Upper lobe of right lung (tissue), 1 donor: ENCODE measurements at regions not wholly inside any gene's neighbourhood (a gene's known extent, or its start where the extent isn't known, plus 50 kb on each side); places are given as distances from the start of the nearest gene placed in this dataset.

ENCODE experiments used
- ATAC-seq: fragments of 200-7000 bp; cut with Tn5 transposase; one replicate; pipeline ENCODE4 v1.9.1; 2020; ENCODE audit warnings: mild to moderate bottlenecking, moderate library complexity
- DNase-seq: peaks from one replicate; pipeline ENCODE4 v3.0.0-alpha.2; 2020
- H3K27ac ChIP-seq: fragments of 200-600 bp; one replicate; pipeline ENCODE4 v1.8.0; 2022
- H3K27me3 ChIP-seq: fragments of 200-600 bp; one replicate; pipeline ENCODE4 v1.8.0; 2022; ENCODE audit warnings: mild to moderate bottlenecking
- H3K36me3 ChIP-seq: fragments of 200-600 bp; one replicate; pipeline ENCODE4 v1.8.0; 2022
- H3K4me1 ChIP-seq: fragments of 200-600 bp; one replicate; pipeline ENCODE4 v1.8.0; 2022
- H3K4me3 ChIP-seq: fragments of 200-600 bp; one replicate; pipeline ENCODE4 v1.8.0; 2022; ENCODE audit warnings: mild to moderate bottlenecking
- H3K9me3 ChIP-seq: fragments of 200-600 bp; one replicate; pipeline ENCODE4 v1.8.0; 2022
- intact Hi-C: fragments of 100-400 bp; cut with DNase I; formaldehyde crosslinking; loops from one replicate; pipeline ENCODE4 v1.11.0; 2022
- TF ChIP-seq, protein P1 (sequence below): fragments of 200-600 bp; IDR thresholded peaks from one replicate; pipeline ENCODE4 v1.8.0; 2022; ENCODE audit warnings: antibody characterized with exemption
- donor health status: DM: no; HTN: yes; CAD: no; lungs with severe emphysema.

DNA sequence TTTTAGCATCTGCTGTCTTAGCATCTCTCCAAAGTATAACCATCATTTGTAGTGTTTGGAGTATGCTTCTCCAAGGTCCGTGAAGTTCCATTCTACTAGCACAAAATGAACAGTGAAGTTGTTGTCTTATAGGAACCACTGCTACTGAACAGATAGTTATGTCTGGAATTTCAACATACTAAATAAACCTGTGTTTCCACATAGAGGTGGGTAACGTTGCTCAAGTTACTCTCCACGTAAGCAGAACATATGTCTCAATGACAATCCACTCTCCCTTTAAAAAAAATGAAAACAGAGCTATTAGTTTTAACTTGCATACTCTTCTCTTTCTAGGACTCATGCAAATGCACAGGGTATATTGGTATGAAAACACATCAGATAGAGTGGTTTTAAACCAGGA, 184.3 kb upstream of the TRPC4 start:
- DNase-seq (no peak), ATAC-seq (no peak)
- TF ChIP-seq, protein P1, sequence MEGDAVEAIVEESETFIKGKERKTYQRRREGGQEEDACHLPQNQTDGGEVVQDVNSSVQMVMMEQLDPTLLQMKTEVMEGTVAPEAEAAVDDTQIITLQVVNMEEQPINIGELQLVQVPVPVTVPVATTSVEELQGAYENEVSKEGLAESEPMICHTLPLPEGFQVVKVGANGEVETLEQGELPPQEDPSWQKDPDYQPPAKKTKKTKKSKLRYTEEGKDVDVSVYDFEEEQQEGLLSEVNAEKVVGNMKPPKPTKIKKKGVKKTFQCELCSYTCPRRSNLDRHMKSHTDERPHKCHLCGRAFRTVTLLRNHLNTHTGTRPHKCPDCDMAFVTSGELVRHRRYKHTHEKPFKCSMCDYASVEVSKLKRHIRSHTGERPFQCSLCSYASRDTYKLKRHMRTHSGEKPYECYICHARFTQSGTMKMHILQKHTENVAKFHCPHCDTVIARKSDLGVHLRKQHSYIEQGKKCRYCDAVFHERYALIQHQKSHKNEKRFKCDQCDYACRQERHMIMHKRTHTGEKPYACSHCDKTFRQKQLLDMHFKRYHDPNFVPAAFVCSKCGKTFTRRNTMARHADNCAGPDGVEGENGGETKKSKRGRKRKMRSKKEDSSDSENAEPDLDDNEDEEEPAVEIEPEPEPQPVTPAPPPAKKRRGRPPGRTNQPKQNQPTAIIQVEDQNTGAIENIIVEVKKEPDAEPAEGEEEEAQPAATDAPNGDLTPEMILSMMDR = no peak
- intact Hi-C loops = no loop called here
- Histone ChIP-seq H3K27ac (no peak overlapping the region), H3K36me3 (no peaks in the 10 kb centered on the region), H3K4me1 (no peaks in the 10 kb centered on the region), H3K27me3 (no peaks in the 10 kb centered on the region), H3K4me3 (no peak overlapping the region), H3K9me3 (no peaks in the 10 kb centered on the region)

DNA sequence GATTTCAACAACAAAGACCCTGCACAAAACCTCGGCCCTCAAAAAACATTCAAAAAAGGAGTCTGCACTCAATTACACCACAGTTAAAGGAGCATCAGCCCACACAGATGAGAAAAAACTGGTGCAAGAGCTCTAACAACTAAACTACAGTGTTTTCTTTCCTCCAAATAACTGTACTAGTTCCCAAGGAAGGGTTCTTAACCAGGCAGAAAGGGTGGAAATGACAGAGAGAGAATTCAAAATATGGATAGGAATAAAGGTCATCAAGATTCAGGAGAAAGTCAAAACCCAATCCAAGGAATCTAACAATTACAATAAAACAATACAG, 176.4 kb upstream of the TRPC4 start:
- Histone ChIP-seq H3K4me3 (no peak overlapping the region), H3K27me3 (no peaks in the 10 kb centered on the region), H3K36me3 (no peaks in the 10 kb centered on the region), H3K27ac (no peak overlapping the region), H3K4me1 (no peaks in the 10 kb centered on the region), H3K9me3 (no peaks in the 10 kb centered on the region)
- no peak for DNase-seq
- TF ChIP-seq, protein P1 = no peak
- ATAC-seq = no peak
- intact Hi-C loops = no loop called here

DNA sequence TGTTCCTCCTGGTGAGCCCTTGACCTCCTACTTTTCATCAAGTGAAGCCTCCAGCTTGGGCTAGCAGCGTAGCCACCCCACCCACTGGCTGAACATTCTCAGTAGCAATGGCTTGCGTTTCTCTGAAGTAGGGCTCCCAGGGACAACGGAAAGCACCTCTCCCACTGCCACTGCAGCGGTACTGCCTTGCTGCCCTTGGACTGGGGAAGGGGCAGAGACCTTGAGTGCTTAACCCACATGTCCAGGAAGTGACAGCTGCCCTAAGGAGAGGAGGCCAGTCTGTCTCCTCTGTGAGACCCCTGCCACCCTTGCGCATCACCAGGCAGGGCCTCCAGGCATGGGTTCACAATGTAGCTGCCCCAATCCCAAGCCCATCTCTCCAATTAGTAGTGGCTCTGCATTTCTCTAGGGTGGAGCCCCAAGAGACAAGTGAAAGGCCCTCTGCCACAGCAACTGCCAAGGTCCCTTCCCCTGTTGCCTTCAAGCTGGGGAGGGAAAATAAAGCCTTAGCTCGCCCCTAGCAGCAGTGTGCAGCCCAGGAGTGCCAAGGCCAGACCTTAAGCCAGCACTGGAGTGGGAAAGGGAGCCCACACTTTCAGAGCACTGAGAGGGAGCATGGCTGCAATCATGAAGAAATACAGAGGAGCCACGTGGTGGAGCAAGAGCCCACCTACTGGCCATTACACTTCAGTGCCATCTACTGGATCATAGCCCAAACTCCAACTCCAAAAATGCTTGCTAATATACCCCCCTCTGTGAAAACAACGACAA, 175.9 kb upstream of the TRPC4 start:
- H3K9me3 ChIP-seq = no peaks in the 10 kb centered on the region
- H3K4me3 ChIP-seq = no peak overlapping the region
- no peaks in the 10 kb centered on the region for H3K4me1 ChIP-seq
- no peaks in the 10 kb centered on the region for H3K36me3 ChIP-seq
- ATAC-seq (peak; percentile 17), DNase-seq (no peak)
- TF ChIP-seq, protein P1 = no peak
- intact Hi-C loops = no loop called here
- H3K27ac ChIP-seq = no peak overlapping the region
- H3K27me3 ChIP-seq = no peaks in the 10 kb centered on the region

DNA sequence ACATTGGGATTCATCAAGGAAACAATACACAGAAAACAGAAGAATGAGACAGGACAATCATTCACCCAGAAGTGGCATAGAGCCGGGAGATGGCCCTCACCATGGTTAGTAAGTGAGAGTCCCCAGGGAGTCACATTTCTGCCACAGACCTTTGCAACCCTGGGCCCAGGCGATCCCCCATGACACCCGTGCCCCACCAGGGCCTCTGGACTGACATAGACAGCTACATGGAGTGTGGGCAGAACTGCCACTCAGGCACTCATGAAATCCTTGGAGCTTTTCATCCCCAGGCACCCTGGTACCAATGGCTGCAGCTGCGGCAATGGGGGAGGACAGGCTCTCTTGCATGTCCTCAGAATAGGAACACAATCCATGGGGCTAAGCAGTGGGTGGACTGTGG, 174.5 kb upstream of the TRPC4 start:
- DNase-seq = no peak
- Histone ChIP-seq H3K4me1 (no peaks in the 10 kb centered on the region), H3K36me3 (no peaks in the 10 kb centered on the region), H3K27ac (no peak overlapping the region), H3K9me3 (no peaks in the 10 kb centered on the region), H3K4me3 (no peak overlapping the region), H3K27me3 (no peaks in the 10 kb centered on the region)
- intact Hi-C loops = no loop called here
- TF ChIP-seq, protein P1 = no peak
- ATAC-seq = no peak

DNA sequence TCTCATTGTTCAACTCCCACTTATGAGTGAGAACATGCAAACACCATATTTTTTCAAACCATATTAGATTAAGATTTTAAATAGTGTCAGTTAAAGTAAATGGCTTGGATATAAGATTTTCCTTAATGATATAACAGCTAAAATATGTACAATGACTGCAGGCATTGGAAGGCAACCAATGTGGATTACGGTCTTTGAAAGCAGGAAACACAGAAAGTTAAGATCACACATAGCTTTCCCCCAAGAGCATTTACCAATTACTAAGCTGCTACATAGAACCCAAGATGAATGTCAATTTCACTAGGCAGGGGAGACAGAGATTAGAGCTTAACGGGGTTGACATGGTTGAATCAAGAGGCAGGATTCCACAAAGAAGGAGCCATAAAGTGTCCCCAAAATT, 173.2 kb upstream of the TRPC4 start:
- intact Hi-C loops = no loop called here
- DNase-seq = no peak
- TF ChIP-seq, protein P1 = no peak

DNA sequence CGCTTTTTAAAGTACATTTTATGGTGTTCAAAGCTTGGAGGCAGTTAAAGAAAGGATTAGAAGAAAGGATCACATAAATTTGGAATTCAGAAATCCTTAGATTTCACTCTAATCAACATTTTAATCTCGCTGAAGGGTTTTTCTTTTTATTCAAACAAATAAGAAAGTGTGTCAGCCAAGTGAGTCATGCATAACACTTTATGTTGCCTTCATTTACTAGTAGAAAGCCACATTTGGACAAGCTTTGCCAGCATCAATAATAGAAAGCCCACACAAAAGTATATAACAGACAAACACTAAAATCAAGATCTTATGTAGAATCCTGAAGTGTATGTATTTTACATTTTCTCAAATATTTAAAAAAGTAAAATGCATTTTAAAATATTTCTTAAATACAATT, 154.9 kb upstream of the TRPC4 start:
- Histone ChIP-seq H3K27ac (no peak overlapping the region), H3K36me3 (no peaks in the 10 kb centered on the region), H3K9me3 (no peaks in the 10 kb centered on the region), H3K4me1 (no peaks in the 10 kb centered on the region), H3K27me3 (no peaks in the 10 kb centered on the region), H3K4me3 (no peak overlapping the region)
- DNase-seq = no peak
- TF ChIP-seq, protein P1 = no peak
- no peak for ATAC-seq
- intact Hi-C loops = no loop called here

More for the DNA sequence above, 173.2 kb upstream of the TRPC4 start:
- ATAC-seq = no peak
- Histone ChIP-seq H3K4me3 (no peak overlapping the region), H3K27me3 (no peaks in the 10 kb centered on the region), H3K4me1 (no peaks in the 10 kb centered on the region), H3K9me3 (no peaks in the 10 kb centered on the region), H3K27ac (no peak overlapping the region), H3K36me3 (no peaks in the 10 kb centered on the region)
